H1 (cell line): ENCODE measurements at regions not wholly inside any gene's neighbourhood (a gene's known extent, or its start where the extent isn't known, plus 50 kb on each side); places are given as distances from the start of the nearest gene placed in this dataset.

Experiments
- CTCF ChIA-PET: fragments of 300-600 bp; sonication (Branson Sonifier 250); formaldehyde crosslinking; loops from one replicate; lab custom pipeline; 2021; ENCODE audit not compliant: partially characterized antibody; lab: Charles Lee
- POLR2A ChIA-PET: fragments of 300-600 bp; sonication (Branson Sonifier 250); formaldehyde crosslinking; loops from one replicate; lab custom pipeline; 2021; ENCODE audit warnings: inconsistent platforms; ENCODE audit not compliant: partially characterized antibody; lab: Charles Lee
- DNase-seq, 2 experiments: peaks; one replicate each; pipeline versions ENCODE4 v3.0.0 to v3.0.0-alpha.2; 2010 to 2022; ENCODE audit warnings: low spot score in 2 of 2, low read depth in 1 of 2, mixed read lengths in 1 of 2
- FAIRE-seq: peaks from 2 replicates; lab custom pipeline; 2011; peaks lifted over from hg19 to GRCh38; lab: Jason Lieb, UNC
- H2AFZ ChIP-seq: 2 replicates; pipeline ENCODE4 v1.8.1; 2012; ENCODE audit warnings: low read length, inconsistent platforms
- H2AK5ac ChIP-seq: 2 replicates; pipeline ENCODE4 v1.6.1; 2013; ENCODE audit warnings: low read depth, low read length
- H2BK120ac ChIP-seq: replicated peaks from 2 replicates; pipeline ENCODE3; 2013; ENCODE audit warnings: low read depth, low read length, inconsistent platforms
- H2BK12ac ChIP-seq: 2 replicates; pipeline ENCODE4 v1.6.1; 2013; ENCODE audit warnings: low read depth, low read length
- H2BK15ac ChIP-seq: 2 replicates; pipeline ENCODE4 v1.6.1; 2013; ENCODE audit warnings: low read length
- H2BK20ac ChIP-seq: 2 replicates; pipeline ENCODE4 v1.6.1; 2013; ENCODE audit warnings: low read length
- H2BK5ac ChIP-seq: 2 replicates; pipeline ENCODE4 v1.6.1; 2013; ENCODE audit warnings: low read depth, low read length
- H3K14ac ChIP-seq: 2 replicates; pipeline ENCODE4 v1.6.1; 2013; ENCODE audit warnings: inconsistent platforms; ENCODE audit not compliant: insufficient read length
- H3K18ac ChIP-seq: 2 replicates; pipeline ENCODE4 v1.6.1; 2013; ENCODE audit warnings: low read length; ENCODE audit errors: extremely low read depth
- H3K23ac ChIP-seq: 2 replicates; pipeline ENCODE4 v1.6.1; 2013; ENCODE audit warnings: inconsistent platforms; ENCODE audit not compliant: insufficient read length
- H3K23me2 ChIP-seq: 2 replicates; pipeline ENCODE4 v1.6.1; 2013; ENCODE audit warnings: low read depth, low read length
- H3K27ac ChIP-seq: 2 replicates; pipeline ENCODE4 v1.6.1; 2011; ENCODE audit warnings: low read depth, low read length, inconsistent platforms
- H3K27me3 ChIP-seq, 4 experiments: replicated peaks in 1 of 4; 1 replicate in 1 of 4; 2 replicates in 3 of 4; pipeline versions ENCODE4 v1.6.1 to v1.8.1; 2011 to 2013; ENCODE audit warnings: low read length in 3 of 4, mild to moderate bottlenecking in 3 of 4, inconsistent platforms in 2 of 4, mixed read lengths in 2 of 4, moderate library complexity in 1 of 4; ENCODE audit not compliant: control insufficient read depth in 3 of 4, insufficient read depth in 3 of 4; ENCODE audit errors: extremely low read depth in 1 of 4
- H3K36me3 ChIP-seq, 4 experiments: 2 replicates each; pipeline versions ENCODE4 v1.6.1 to v1.8.1; 2011 to 2013; ENCODE audit warnings: mild to moderate bottlenecking in 4 of 4, low read length in 3 of 4, moderate library complexity in 2 of 4, control low read depth in 1 of 4, inconsistent platforms in 1 of 4; ENCODE audit not compliant: insufficient read depth in 4 of 4, control insufficient read depth in 2 of 4
- H3K4ac ChIP-seq: replicated peaks from 2 replicates; pipeline ENCODE3; 2013; ENCODE audit warnings: low read length, low read depth, mixed read lengths, inconsistent platforms; ENCODE audit not compliant: insufficient read length
- H3K4me1 ChIP-seq, 4 experiments: replicated peaks in 1 of 4; 1 replicate in 1 of 4; 2 replicates in 3 of 4; pipeline versions ENCODE4 v1.6.1 to v1.8.1; 2011 to 2013; ENCODE audit warnings: low read length in 3 of 4, inconsistent platforms in 2 of 4, mixed read lengths in 1 of 4; ENCODE audit not compliant: insufficient read depth in 4 of 4, control insufficient read depth in 3 of 4
- H3K4me2 ChIP-seq, 2 experiments: 2 replicates each; pipeline versions ENCODE4 v1.6.1 to v1.8.1; 2011 to 2013; ENCODE audit warnings: low read depth in 2 of 2, low read length in 2 of 2, control low read depth in 1 of 2, inconsistent platforms in 1 of 2, mild to moderate bottlenecking in 1 of 2; ENCODE audit not compliant: insufficient read depth in 1 of 2
- H3K4me3 ChIP-seq, 4 experiments: fragments of 200-600, 300-600 bp in 1 of 4; sonication (generic), shearing (Covaris generic), sonication (Bioruptor Twin) in 1 of 4; 2 replicates each; pipeline versions ENCODE4 v1.5.1 to v1.8.1; 2011 to 2016; ENCODE audit warnings: low read length in 4 of 4, low read depth in 3 of 4, control low read depth in 2 of 4, inconsistent platforms in 2 of 4, mild to moderate bottlenecking in 2 of 4, mixed read lengths in 1 of 4, moderate library complexity in 1 of 4; ENCODE audit not compliant: insufficient read depth in 2 of 4; ENCODE audit errors: extremely low read depth in 1 of 4
- H3K56ac ChIP-seq: replicated peaks from 2 replicates; pipeline ENCODE3; 2013; ENCODE audit warnings: low read depth, mild to moderate bottlenecking, mixed read lengths, low read length, inconsistent platforms; ENCODE audit not compliant: insufficient read length
- H3K79me1 ChIP-seq: 2 replicates; pipeline ENCODE4 v1.6.1; 2013; ENCODE audit warnings: low read depth, low read length, control low read depth
- H3K79me2 ChIP-seq, 2 experiments: 2 replicates each; pipeline versions ENCODE4 v1.6.1 to v1.8.1; 2012 to 2013; ENCODE audit warnings: low read length in 2 of 2, mild to moderate bottlenecking in 2 of 2, inconsistent platforms in 1 of 2; ENCODE audit not compliant: insufficient read depth in 2 of 2, control insufficient read depth in 1 of 2
- H3K9ac ChIP-seq, 4 experiments: replicated peaks in 1 of 4; 1 replicate in 1 of 4; 2 replicates in 3 of 4; pipeline versions ENCODE4 v1.6.1 to v1.8.1; 2011 to 2013; ENCODE audit warnings: low read depth in 3 of 4, low read length in 3 of 4, control low read depth in 2 of 4, mild to moderate bottlenecking in 2 of 4, moderate library complexity in 2 of 4, inconsistent platforms in 1 of 4; ENCODE audit errors: extremely low read depth in 1 of 4
- H3K9me3 ChIP-seq, 2 experiments: 2 replicates each; pipeline versions ENCODE4 v1.6.1 to v1.8.1; 2012 to 2013; ENCODE audit warnings: mild to moderate bottlenecking in 2 of 2, moderate library complexity in 2 of 2, control low read depth in 1 of 2, inconsistent platforms in 1 of 2, low read depth in 1 of 2, low read length in 1 of 2, mixed read lengths in 1 of 2; ENCODE audit not compliant: insufficient read depth in 2 of 2
- H4K20me1 ChIP-seq, 2 experiments: replicated peaks in 1 of 2; 2 replicates each; pipeline versions ENCODE3 to v1.8.1; 2011 to 2013; ENCODE audit warnings: inconsistent platforms in 2 of 2, low read length in 2 of 2, mild to moderate bottlenecking in 1 of 2; ENCODE audit not compliant: insufficient read depth in 2 of 2, control insufficient read depth in 1 of 2
- H4K5ac ChIP-seq: 2 replicates; pipeline ENCODE4 v1.6.1; 2013; ENCODE audit warnings: low read length, low read depth, mixed read lengths, inconsistent platforms; ENCODE audit not compliant: insufficient read length
- H4K8ac ChIP-seq: 2 replicates; pipeline ENCODE4 v1.8.0; 2013; ENCODE audit warnings: mild to moderate bottlenecking, moderate library complexity, low read length, inconsistent platforms; ENCODE audit not compliant: insufficient read depth; ENCODE audit errors: extremely low read depth
- H4K91ac ChIP-seq: replicated peaks from 2 replicates; pipeline ENCODE3; 2013; ENCODE audit warnings: low read length, mixed read lengths, inconsistent platforms; ENCODE audit not compliant: insufficient read length
- WGBS, 2 experiments: shearing (Covaris generic) in 1 of 2; methylation state at CpG; one replicate each; pipeline versions ENCODE4 v1.1.6 to v1.1.7; 2013 to 2015; ENCODE audit warnings: low lambda C conversion rate in 2 of 2, mixed read lengths in 2 of 2, inconsistent platforms in 1 of 2, low coverage in 1 of 2, missing lambda C conversion rate in 1 of 2; ENCODE audit not compliant: insufficient replicate concordance in 2 of 2, insufficient coverage in 1 of 2, insufficient read length in 1 of 2; ENCODE audit errors: extremely low coverage in 1 of 2, missing lambda C conversion rate in 1 of 2; 5-methylcytosine and 5-hydroxymethylcytosine counted together

- no peak overlapping the region for H3K4me3 ChIP-seq
- WGBS, 2 experiments: 90% methylated on average over 2 of the region's 2 CpGs; no CpG with 5 or more reads in 1 of the 2 experiments
- H3K4ac ChIP-seq: no peak overlapping the region
- H2BK20ac ChIP-seq: no peak overlapping the region
- no peaks in the 10 kb centered on the region for H3K27me3 ChIP-seq
- no peak overlapping the region for H4K91ac ChIP-seq
- H3K79me2 ChIP-seq: peaks cover 0 to 19% of the 10 kb centered on the region in 2 experiments; a peak in 2 of 4 replicates
- no peak overlapping the region for H4K8ac ChIP-seq
- no peak overlapping the region for H2BK12ac ChIP-seq
- H2BK5ac ChIP-seq: no peak overlapping the region
- H3K23me2 ChIP-seq: 0 out of 2 replicates have a peak, but pooled peaks cover 1% of the 10 kb centered on the region
- no peak overlapping the region for H3K4me2 ChIP-seq
- no peak overlapping the region for H2BK120ac ChIP-seq
- peaks cover 0 to 6% of the 10 kb centered on the region in 2 experiments; a peak in 1 of 4 replicates for H3K9me3 ChIP-seq
- no peak overlapping the region for H3K56ac ChIP-seq
- H3K9ac ChIP-seq: no peak overlapping the region
- H4K5ac ChIP-seq: no peak overlapping the region
- peaks cover 0 to 3% (median 0%) of the 10 kb centered on the region in 4 experiments; a peak in 1 of 7 replicates for H3K4me1 ChIP-seq
- FAIRE-seq (no peak), DNase-seq (no peak)
- ChIA-PET CTCF (no interaction called here), POLR2A (interaction anchor here (0.6 kb wide), 1 partner anchor 80 kb away, joined by 3 read pairs; no protein-coding TSS in a partner anchor)
- H3K18ac ChIP-seq: no peak overlapping the region
- H3K23ac ChIP-seq: no peak overlapping the region
- H2BK15ac ChIP-seq: no peak overlapping the region
- H3K36me3 ChIP-seq: no peaks in the 10 kb centered on the region; a peak in 1 of 8 replicates
- H2AK5ac ChIP-seq: no peak overlapping the region
- H3K79me1 ChIP-seq: peaks cover 2% of the 10 kb centered on the region; the same call in 1 of the 2 replicates
- H4K20me1 ChIP-seq: no peaks in the 10 kb centered on the region
- H3K14ac ChIP-seq: no peak overlapping the region
- no peak overlapping the region for H3K27ac ChIP-seq
- no peak overlapping the region for H2AFZ ChIP-seq
These were observed 64.0 kb upstream of the CDK1 start for GRCh38 chr10:60714233-60714632.
